Occipital lobe (tissue), 1 donor: ENCODE measurements at regions not wholly inside any gene's neighbourhood (a gene's known extent, or its start where the extent isn't known, plus 50 kb on each side); places are given as distances from the start of the nearest gene placed in this dataset.

Experiments used
- DNase-seq: peaks from one replicate; lab custom pipeline; 2025; lab: John Stamatoyannopoulos, UW

GRCh38 chr2:208545403-208546042 is 138.9 kb downstream of the PTH2R start:
- no peak for DNase-seq

- no peak for DNase-seq
Measured at GRCh38 chr2:208546107-208546506, 139.5 kb downstream of the PTH2R start.

GRCh38 chr2:208546860-208547650 is 140.5 kb downstream of the PTH2R start:
- DNase-seq, result no peak

GRCh38 chr2:208548700-208549099 is 142.1 kb downstream of the PTH2R start:
- no peak for DNase-seq

GRCh38 chr2:208549546-208550158 is 143.1 kb downstream of the PTH2R start:
- no peak for DNase-seq

GRCh38 chr2:208552943-208553342 is 146.4 kb downstream of the PTH2R start:
- no peak for DNase-seq

GRCh38 chr2:208556983-208557484 is 150.4 kb downstream of the PTH2R start:
- DNase-seq, result no peak

- no peak for DNase-seq
Measured at GRCh38 chr2:208565690-208566416, 159.3 kb downstream of the PTH2R start.

- DNase-seq, result no peak
Measured at GRCh38 chr2:208568203-208568602, 161.6 kb downstream of the PTH2R start.

GRCh38 chr2:208570066-208570465 is 163.5 kb downstream of the PTH2R start:
- no peak for DNase-seq

- no peak for DNase-seq
Measured at GRCh38 chr2:208570851-208571763, 164.5 kb downstream of the PTH2R start.

GRCh38 chr2:208571764-208572131 is 165.2 kb downstream of the PTH2R start:
- no peak for DNase-seq

- no peak for DNase-seq
Measured at GRCh38 chr2:208573569-208573968, 167.0 kb downstream of the PTH2R start.

GRCh38 chr2:208579678-208580077 is 173.1 kb downstream of the PTH2R start:
- DNase-seq, result no peak

GRCh38 chr2:208584378-208584985 is 177.9 kb downstream of the PTH2R start:
- no peak for DNase-seq

- DNase-seq, result no peak
Measured at GRCh38 chr2:208586516-208586915, 179.9 kb downstream of the PTH2R start.

GRCh38 chr2:208594642-208595385 is 188.2 kb downstream of the PTH2R start:
- DNase-seq, result no peak

GRCh38 chr2:208595386-208596275 is 189.0 kb downstream of the PTH2R start:
- no peak for DNase-seq

- no peak for DNase-seq
Measured at GRCh38 chr2:208607694-208608093, 201.1 kb downstream of the PTH2R start.
